Testis (tissue), 2 donors: ENCODE measurements at regions not wholly inside any gene's neighbourhood (a gene's known extent, or its start where the extent isn't known, plus 50 kb on each side); places are given as distances from the start of the nearest gene placed in this dataset.

Source experiments
- POLR2A ChIP-seq: fragments of 450-650 bp; IDR thresholded peaks from one replicate; pipeline ENCODE4 v1.6.1; 2017; ENCODE audit warnings: antibody characterized with exemption, mild to moderate bottlenecking, moderate library complexity
- TF ChIP-seq, protein P1 (sequence below), 3 experiments: fragments of 450-650 bp in 2 of 3; fragments of 200-600 bp in 1 of 3; sonication (generic) in 1 of 3; IDR thresholded peaks; one replicate each; pipeline ENCODE4 v1.5.1; 2016 to 2019; ENCODE audit warnings: antibody characterized with exemption in 3 of 3, mild to moderate bottlenecking in 2 of 3, moderate library complexity in 1 of 3

DNA sequence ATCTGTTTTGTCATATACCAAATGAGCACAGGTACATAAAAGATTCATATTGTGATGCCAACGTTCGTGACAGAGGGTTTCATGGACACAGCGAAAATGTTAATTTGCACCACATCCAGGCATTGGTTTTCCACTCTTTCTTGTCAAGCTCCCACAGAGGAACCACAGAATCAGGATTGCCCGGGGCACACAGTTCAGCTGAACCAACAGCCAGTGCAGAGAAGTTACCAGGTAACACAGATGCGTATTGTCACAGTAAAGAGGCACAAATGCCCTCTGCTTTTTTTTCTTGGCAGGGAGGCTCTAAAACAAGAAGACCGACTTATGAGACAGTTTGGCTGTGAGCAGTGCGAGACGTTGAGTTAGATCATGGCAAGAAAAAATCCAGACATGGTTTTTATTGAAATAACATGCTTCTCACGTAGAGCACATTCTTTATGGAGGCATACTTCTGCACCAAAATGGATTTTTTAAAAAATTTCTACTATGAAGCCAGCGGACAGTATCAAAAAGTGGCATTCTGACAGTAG is 331.1 kb upstream of the KIAA1217 start:
- TF ChIP-seq, protein P1, sequence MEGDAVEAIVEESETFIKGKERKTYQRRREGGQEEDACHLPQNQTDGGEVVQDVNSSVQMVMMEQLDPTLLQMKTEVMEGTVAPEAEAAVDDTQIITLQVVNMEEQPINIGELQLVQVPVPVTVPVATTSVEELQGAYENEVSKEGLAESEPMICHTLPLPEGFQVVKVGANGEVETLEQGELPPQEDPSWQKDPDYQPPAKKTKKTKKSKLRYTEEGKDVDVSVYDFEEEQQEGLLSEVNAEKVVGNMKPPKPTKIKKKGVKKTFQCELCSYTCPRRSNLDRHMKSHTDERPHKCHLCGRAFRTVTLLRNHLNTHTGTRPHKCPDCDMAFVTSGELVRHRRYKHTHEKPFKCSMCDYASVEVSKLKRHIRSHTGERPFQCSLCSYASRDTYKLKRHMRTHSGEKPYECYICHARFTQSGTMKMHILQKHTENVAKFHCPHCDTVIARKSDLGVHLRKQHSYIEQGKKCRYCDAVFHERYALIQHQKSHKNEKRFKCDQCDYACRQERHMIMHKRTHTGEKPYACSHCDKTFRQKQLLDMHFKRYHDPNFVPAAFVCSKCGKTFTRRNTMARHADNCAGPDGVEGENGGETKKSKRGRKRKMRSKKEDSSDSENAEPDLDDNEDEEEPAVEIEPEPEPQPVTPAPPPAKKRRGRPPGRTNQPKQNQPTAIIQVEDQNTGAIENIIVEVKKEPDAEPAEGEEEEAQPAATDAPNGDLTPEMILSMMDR (IDR thresholded peaks at IDR 0.05) = no peak
- no peak for TF ChIP-seq POLR2A
